Endothelial cell (in vitro differentiated cells): ENCODE measurements at regions not wholly inside any gene's neighbourhood (a gene's known extent, or its start where the extent isn't known, plus 50 kb on each side); places are given as distances from the start of the nearest gene placed in this dataset.

Experiments
- DNase-seq: peaks from one replicate; pipeline ENCODE4 v3.0.0; 2021; ENCODE audit warnings: low spot score
- H3K27ac Mint-ChIP-seq: one replicate; pipeline ENCODE4 v1.8.0; 2021; ENCODE audit warnings: mixed read lengths, inconsistent platforms; ENCODE audit not compliant: unreplicated experiment
- H3K27me3 Mint-ChIP-seq: one replicate; pipeline ENCODE4 v1.8.0; 2021; ENCODE audit warnings: mild to moderate bottlenecking, moderate library complexity, mixed read lengths, inconsistent platforms; ENCODE audit not compliant: unreplicated experiment
- H3K36me3 Mint-ChIP-seq: one replicate; pipeline ENCODE4 v1.8.0; 2021; ENCODE audit warnings: mild to moderate bottlenecking, low read depth, mixed read lengths, inconsistent platforms; ENCODE audit not compliant: unreplicated experiment
- H3K4me1 Mint-ChIP-seq: one replicate; pipeline ENCODE4 v1.8.0; 2021; ENCODE audit warnings: mild to moderate bottlenecking, mixed read lengths, inconsistent platforms; ENCODE audit not compliant: unreplicated experiment
- H3K4me3 Mint-ChIP-seq: one replicate; pipeline ENCODE4 v1.8.0; 2021; ENCODE audit warnings: mild to moderate bottlenecking, mixed read lengths, inconsistent platforms; ENCODE audit not compliant: unreplicated experiment
- H3K9me3 Mint-ChIP-seq: one replicate; pipeline ENCODE4 v1.8.0; 2021; ENCODE audit warnings: mixed read lengths, inconsistent platforms; ENCODE audit not compliant: unreplicated experiment
- TF ChIP-seq, protein P1 (sequence below): fragments of 200-600 bp; sonication (generic); IDR thresholded peaks from one replicate; pipeline ENCODE4 v1.5.0; 2021; ENCODE audit warnings: antibody characterized with exemption; ENCODE audit not compliant: unreplicated experiment

DNA sequence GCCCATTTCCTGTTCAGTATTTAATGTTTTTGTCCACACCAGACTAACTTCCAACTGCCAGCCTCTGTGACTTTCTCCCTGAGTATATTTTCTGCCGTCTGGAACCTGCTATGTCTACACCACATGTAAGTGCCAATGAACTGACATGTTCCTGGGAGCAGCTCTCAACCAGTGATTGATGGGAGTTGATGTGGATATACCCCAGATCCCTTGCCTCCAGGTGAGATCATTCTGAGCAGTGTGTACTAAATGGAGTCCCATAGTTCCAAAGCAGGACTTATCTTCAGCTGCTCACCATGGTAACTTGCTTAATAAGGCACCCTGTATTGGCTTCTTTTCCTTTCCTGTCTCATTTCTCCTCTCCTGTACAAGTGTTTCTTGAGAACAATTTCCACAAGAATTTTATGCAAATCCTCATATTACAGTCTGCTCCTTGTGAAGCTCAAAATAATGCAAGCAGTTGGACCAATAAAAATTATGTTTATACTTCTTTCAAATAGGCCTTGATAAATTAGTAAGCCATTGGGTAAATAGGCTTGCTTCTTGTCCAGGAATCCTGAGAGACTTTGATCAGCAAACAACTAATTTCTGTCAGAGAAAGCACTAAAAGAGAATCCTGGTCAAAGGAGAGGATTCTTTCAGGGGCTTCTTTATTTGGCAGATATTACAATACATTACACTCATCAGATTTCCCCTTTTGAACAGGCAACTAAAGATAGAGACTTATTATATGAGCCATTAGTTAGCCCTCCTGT lies 911.7 kb upstream of the NDST4 start:
- H3K36me3 Mint-ChIP-seq: no peaks in the 10 kb centered on the region
- H3K27ac Mint-ChIP-seq: no peak overlapping the region
- DNase-seq: no peak
- H3K4me1 Mint-ChIP-seq: peaks cover 18% of the 10 kb centered on the region
- TF ChIP-seq, protein P1, sequence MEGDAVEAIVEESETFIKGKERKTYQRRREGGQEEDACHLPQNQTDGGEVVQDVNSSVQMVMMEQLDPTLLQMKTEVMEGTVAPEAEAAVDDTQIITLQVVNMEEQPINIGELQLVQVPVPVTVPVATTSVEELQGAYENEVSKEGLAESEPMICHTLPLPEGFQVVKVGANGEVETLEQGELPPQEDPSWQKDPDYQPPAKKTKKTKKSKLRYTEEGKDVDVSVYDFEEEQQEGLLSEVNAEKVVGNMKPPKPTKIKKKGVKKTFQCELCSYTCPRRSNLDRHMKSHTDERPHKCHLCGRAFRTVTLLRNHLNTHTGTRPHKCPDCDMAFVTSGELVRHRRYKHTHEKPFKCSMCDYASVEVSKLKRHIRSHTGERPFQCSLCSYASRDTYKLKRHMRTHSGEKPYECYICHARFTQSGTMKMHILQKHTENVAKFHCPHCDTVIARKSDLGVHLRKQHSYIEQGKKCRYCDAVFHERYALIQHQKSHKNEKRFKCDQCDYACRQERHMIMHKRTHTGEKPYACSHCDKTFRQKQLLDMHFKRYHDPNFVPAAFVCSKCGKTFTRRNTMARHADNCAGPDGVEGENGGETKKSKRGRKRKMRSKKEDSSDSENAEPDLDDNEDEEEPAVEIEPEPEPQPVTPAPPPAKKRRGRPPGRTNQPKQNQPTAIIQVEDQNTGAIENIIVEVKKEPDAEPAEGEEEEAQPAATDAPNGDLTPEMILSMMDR: no peak
- no peak overlapping the region for H3K4me3 Mint-ChIP-seq
- no peaks in the 10 kb centered on the region for H3K9me3 Mint-ChIP-seq
- peaks cover 1% of the 10 kb centered on the region for H3K27me3 Mint-ChIP-seq

DNA sequence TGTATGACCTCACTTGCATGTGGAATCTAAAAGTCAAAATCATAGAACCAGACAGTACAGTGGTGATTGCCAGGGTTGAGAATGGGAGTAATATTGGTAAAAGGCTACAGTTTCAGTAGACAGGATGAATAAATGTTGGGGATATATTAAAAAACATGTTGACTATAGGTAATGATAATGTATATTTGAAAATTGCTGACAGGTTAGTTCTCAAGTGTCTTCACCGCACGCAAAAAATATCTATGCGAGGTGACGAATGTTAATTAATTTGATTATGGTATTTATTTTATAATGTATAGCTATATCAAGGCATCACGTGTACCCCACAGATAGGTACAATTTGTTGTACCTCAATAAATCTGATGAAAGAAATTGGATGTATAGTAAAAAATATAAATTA lies 909.6 kb upstream of the NDST4 start:
- TF ChIP-seq, protein P1: no peak

DNA sequence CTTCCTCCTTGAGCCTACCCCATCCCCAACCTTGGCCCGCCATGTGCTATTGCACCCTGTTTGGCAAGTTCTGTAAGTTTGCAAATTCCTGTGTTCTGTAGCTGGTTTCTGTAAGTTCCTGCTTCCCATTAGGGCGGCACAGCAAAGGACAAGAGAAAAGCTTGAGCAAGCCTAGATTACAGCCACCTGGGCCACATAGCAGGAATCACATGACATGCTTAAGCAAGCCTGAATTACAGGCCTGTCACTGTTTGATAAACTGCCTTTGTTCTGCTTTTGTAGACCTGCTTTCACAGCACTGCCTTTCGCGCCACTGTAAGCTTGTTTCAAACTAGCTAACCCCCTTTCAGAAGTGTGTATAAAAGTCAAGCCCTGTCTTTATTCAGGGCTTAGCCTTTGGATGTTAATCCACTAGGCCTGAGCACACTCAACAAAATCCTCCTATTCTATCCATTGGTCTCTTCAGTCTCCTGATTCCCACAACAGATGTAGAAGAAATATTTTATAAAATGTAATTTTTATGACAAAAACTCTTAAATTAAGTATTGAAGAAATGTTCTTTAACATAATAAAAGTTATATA lies 906.8 kb upstream of the NDST4 start:
- Mint-ChIP-seq H3K9me3 (peaks cover 21% of the 10 kb centered on the region), H3K36me3 (peaks cover 16% of the 10 kb centered on the region), H3K27me3 (peaks cover 1% of the 10 kb centered on the region), H3K4me1 (no peaks in the 10 kb centered on the region), H3K27ac (no peak overlapping the region), H3K4me3 (no peak overlapping the region)
- TF ChIP-seq, protein P1: no peak
- DNase-seq: no peak

More for the DNA sequence above, 909.6 kb upstream of the NDST4 start:
- Mint-ChIP-seq H3K27ac (no peak overlapping the region), H3K9me3 (peaks cover 11% of the 10 kb centered on the region), H3K36me3 (peaks cover 3% of the 10 kb centered on the region), H3K4me1 (peaks cover 18% of the 10 kb centered on the region), H3K27me3 (peaks cover 1% of the 10 kb centered on the region), H3K4me3 (no peak overlapping the region)
- no peak for DNase-seq

DNA sequence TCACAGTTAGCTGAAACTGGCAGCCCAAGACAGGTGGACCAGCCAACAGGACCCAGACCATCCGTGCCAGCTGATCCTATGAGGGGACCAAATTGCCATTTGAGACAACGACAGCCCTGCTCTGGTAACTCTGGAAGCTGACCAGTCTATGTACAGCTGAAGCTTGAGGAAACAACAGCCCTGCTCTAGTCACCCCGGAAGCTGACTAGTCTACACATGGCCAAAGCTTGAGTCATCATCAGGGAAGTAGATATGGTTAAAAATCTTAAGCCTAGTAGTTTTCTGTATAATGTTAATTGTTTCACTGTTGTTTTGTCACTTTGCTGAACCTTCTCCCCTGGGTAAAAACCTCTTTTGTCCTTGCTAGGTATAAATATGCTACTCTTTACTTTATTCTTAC lies 905.4 kb upstream of the NDST4 start:
- peaks cover 1% of the 10 kb centered on the region for H3K27me3 Mint-ChIP-seq
- H3K36me3 Mint-ChIP-seq: peaks cover 17% of the 10 kb centered on the region
- no peak for DNase-seq
- H3K4me3 Mint-ChIP-seq: peak overlapping the region; percentile 59
- TF ChIP-seq, protein P1: no peak
- no peaks in the 10 kb centered on the region for H3K4me1 Mint-ChIP-seq
- peaks cover 30% of the 10 kb centered on the region for H3K9me3 Mint-ChIP-seq
- no peak overlapping the region for H3K27ac Mint-ChIP-seq

DNA sequence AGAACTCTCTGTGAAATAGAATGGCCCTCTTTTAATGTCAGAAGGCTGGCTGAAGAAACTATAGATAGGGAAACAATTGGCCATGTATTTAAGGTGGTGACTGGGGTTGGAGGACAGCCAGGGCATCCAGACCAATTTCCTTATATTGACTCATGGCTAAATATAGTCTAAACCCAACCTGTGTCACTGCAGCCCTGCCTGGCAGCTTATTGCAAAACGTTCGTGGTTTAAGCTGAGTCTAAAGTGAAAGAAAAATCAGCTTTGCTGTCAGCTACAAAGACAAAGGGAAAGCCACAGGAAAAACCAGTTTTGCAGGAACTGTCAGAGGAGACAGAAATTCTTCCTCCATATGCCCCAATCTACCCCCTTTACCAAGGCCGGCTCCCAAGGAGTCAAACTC lies 902.8 kb upstream of the NDST4 start:
- no peak overlapping the region for H3K27ac Mint-ChIP-seq
- peaks cover 1% of the 10 kb centered on the region for H3K27me3 Mint-ChIP-seq
- DNase-seq: no peak
- H3K36me3 Mint-ChIP-seq: peaks cover 17% of the 10 kb centered on the region
- TF ChIP-seq, protein P1: no peak
- no peaks in the 10 kb centered on the region for H3K4me1 Mint-ChIP-seq
- H3K9me3 Mint-ChIP-seq: peaks cover 30% of the 10 kb centered on the region
- H3K4me3 Mint-ChIP-seq: no peak overlapping the region
